PC-9 (cell line): ENCODE measurements at regions not wholly inside any gene's neighbourhood (a gene's known extent, or its start where the extent isn't known, plus 50 kb on each side); places are given as distances from the start of the nearest gene placed in this dataset.

Source experiments
- BruUV-seq: library from RNA; stranded (reverse); fragments of 400-500 nt; replicated peaks from 2 replicates; lab custom pipeline; 2021; lab: Mats Ljungman, UMichigan
- CTCF ChIA-PET: fragments of 300-600 bp; sonication (Branson Sonifier 250); formaldehyde crosslinking; loops from one replicate; lab custom pipeline; 2022; ENCODE audit warnings: antibody characterized with exemption; lab: Charles Lee
- POLR2A ChIA-PET: fragments of 300-600 bp; sonication (Branson Sonifier 250); formaldehyde crosslinking; loops from one replicate; lab custom pipeline; 2022; ENCODE audit warnings: antibody characterized with exemption; ENCODE audit not compliant: unreplicated experiment; lab: Charles Lee
- DNase-seq, 2 experiments: peaks; one replicate each; pipeline versions ENCODE4 v3.0.0 to v3.0.0-alpha.2; 2015 to 2022; ENCODE audit warnings: mixed read lengths in 1 of 2
- H2AFZ ChIP-seq: fragments of 200-600 bp; sonication (generic); 2 replicates; pipeline ENCODE4 v1.8.1; 2017; ENCODE audit warnings: antibody characterized with exemption
- H3F3A ChIP-seq: fragments of 200-600 bp; sonication (generic); 2 replicates; pipeline ENCODE4 v1.8.1; 2017; ENCODE audit warnings: antibody characterized with exemption, mild to moderate bottlenecking, low read depth; ENCODE audit not compliant: insufficient read depth
- H3K27ac ChIP-seq: fragments of 200-600 bp; sonication (generic); 2 replicates; pipeline ENCODE4 v1.6.1; 2016; ENCODE audit warnings: mixed run types
- H3K27me3 ChIP-seq: fragments of 200-600 bp; sonication (generic); 2 replicates; pipeline ENCODE4 v1.6.1; 2016; ENCODE audit warnings: low read depth, mixed run types; ENCODE audit not compliant: insufficient read depth
- H3K36me3 ChIP-seq: fragments of 200-600 bp; sonication (generic); 2 replicates; pipeline ENCODE4 v1.6.1; 2016; ENCODE audit warnings: low read depth, mixed run types
- H3K4me1 ChIP-seq: fragments of 200-600 bp; sonication (generic); replicated peaks from 2 replicates; pipeline ENCODE4 v1.6.1; 2016; ENCODE audit warnings: mixed run types; ENCODE audit not compliant: insufficient read depth
- H3K4me2 ChIP-seq: fragments of 200-600 bp; sonication (generic); 2 replicates; pipeline ENCODE4 v1.6.1; 2017; ENCODE audit warnings: mixed run types
- H3K4me3 ChIP-seq: fragments of 200-600 bp; sonication (generic); 2 replicates; pipeline ENCODE4 v1.6.1; 2016; ENCODE audit warnings: mixed run types
- H3K79me2 ChIP-seq: fragments of 200-600 bp; sonication (generic); 2 replicates; pipeline ENCODE4 v1.6.1; 2017; ENCODE audit warnings: low read depth, mixed run types
- H3K9me2 ChIP-seq: fragments of 200-600 bp; sonication (generic); 2 replicates; pipeline ENCODE4 v1.8.1; 2017; ENCODE audit warnings: mild to moderate bottlenecking; ENCODE audit not compliant: insufficient read depth
- H3K9me3 ChIP-seq: fragments of 200-600 bp; sonication (generic); 2 replicates; pipeline ENCODE4 v1.8.1; 2016; ENCODE audit warnings: low read depth; ENCODE audit not compliant: insufficient read depth
- H4K20me1 ChIP-seq: fragments of 200-600 bp; sonication (generic); 2 replicates; pipeline ENCODE4 v1.8.1; 2017; ENCODE audit not compliant: insufficient read depth
- CTCF ChIP-seq: fragments of 200-600 bp; sonication (generic); conservative IDR thresholded peaks from 2 replicates; pipeline ENCODE4 v1.6.1; 2017; ENCODE audit warnings: mixed run types, antibody characterized with exemption, mild to moderate bottlenecking, moderate library complexity
- EZH2 ChIP-seq: fragments of 200-600 bp; sonication (generic); IDR thresholded peaks from 2 replicates; pipeline ENCODE4 v1.8.0; 2017; ENCODE audit warnings: antibody characterized with exemption, low read depth
- intact Hi-C: fragments of 100-400 bp; cut with micrococcal nuclease; formaldehyde crosslinking; loops from one replicate; pipeline ENCODE4 v1.10.0; 2022; ENCODE audit not compliant: unreplicated experiment

- Histone ChIP-seq H3K9me2 (no peaks in the 10 kb centered on the region), H3K4me2 (no peak overlapping the region), H3K4me1 (no peaks in the 10 kb centered on the region), H3K4me3 (no peak overlapping the region), H2AFZ (no peak overlapping the region), H3K27me3 (no peaks in the 10 kb centered on the region), H3K36me3 (no peaks in the 10 kb centered on the region), H3F3A (no peaks in the 10 kb centered on the region), H3K79me2 (no peaks in the 10 kb centered on the region), H3K27ac (no peak overlapping the region), H4K20me1 (no peaks in the 10 kb centered on the region), H3K9me3 (no peaks in the 10 kb centered on the region)
- BruUV-seq, result no TSS peak
- ChIA-PET POLR2A (no interaction called here), CTCF (no interaction called here)
- intact Hi-C loops, result no loop called here
- no peak for TF ChIP-seq CTCF
- no peak for TF ChIP-seq EZH2
- DNase-seq, result no peak
These were observed 465.6 kb upstream of the ZNF385D start for GRCh38 chr3:22216601-22217000.

GRCh38 chr3:22225161-22225560 is 474.2 kb upstream of the ZNF385D start:
- Histone ChIP-seq H3K9me2 (no peaks in the 10 kb centered on the region), H3K27me3 (no peaks in the 10 kb centered on the region), H2AFZ (no peak overlapping the region), H3K4me1 (no peaks in the 10 kb centered on the region), H3K9me3 (no peaks in the 10 kb centered on the region), H3K79me2 (no peaks in the 10 kb centered on the region), H4K20me1 (no peaks in the 10 kb centered on the region), H3K4me2 (no peak overlapping the region), H3K4me3 (no peak overlapping the region), H3F3A (no peaks in the 10 kb centered on the region), H3K36me3 (no peaks in the 10 kb centered on the region), H3K27ac (no peak overlapping the region)
- BruUV-seq, result no TSS peak
- intact Hi-C loops, result no loop called here
- POLR2A ChIA-PET, result no interaction called here
- CTCF ChIA-PET, result no interaction called here
- no peak for TF ChIP-seq CTCF
- no peak for TF ChIP-seq EZH2
- DNase-seq, result no peak

- intact Hi-C loops, result no loop called here
- H3K36me3 ChIP-seq, result no peaks in the 10 kb centered on the region
- no peaks in the 10 kb centered on the region for H4K20me1 ChIP-seq
- no peaks in the 10 kb centered on the region for H3F3A ChIP-seq
- no peak overlapping the region for H3K27ac ChIP-seq
- H3K4me1 ChIP-seq, result no peaks in the 10 kb centered on the region
- no peaks in the 10 kb centered on the region for H3K27me3 ChIP-seq
- no peaks in the 10 kb centered on the region for H3K79me2 ChIP-seq
- H3K4me2 ChIP-seq, result no peak overlapping the region
- H3K4me3 ChIP-seq, result no peak overlapping the region
- H3K9me3 ChIP-seq, result no peaks in the 10 kb centered on the region
- H3K9me2 ChIP-seq, result no peaks in the 10 kb centered on the region
- ChIA-PET CTCF (no interaction called here), POLR2A (no interaction called here)
- no peak for DNase-seq
- TF ChIP-seq CTCF (no peak), EZH2 (no peak)
- H2AFZ ChIP-seq, result no peak overlapping the region
- BruUV-seq, result no TSS peak
These were observed 477.7 kb upstream of the ZNF385D start for GRCh38 chr3:22228705-22229104.
